HG03139 (cell line): ENCODE measurements at regions not wholly inside any gene's neighbourhood (a gene's known extent, or its start where the extent isn't known, plus 50 kb on each side); places are given as distances from the start of the nearest gene placed in this dataset.
"Not testable (repeated sequence)": the region's sequence is repeated elsewhere in the genome, so short reads cannot be mapped to it uniquely, and the experiment has no call there.

Source experiments
- ATAC-seq: cut with Tn5 transposase; IDR thresholded peaks from one replicate; pipeline ENCODE4 v1.9.1; 2021; ENCODE audit not compliant: unreplicated experiment

DNA sequence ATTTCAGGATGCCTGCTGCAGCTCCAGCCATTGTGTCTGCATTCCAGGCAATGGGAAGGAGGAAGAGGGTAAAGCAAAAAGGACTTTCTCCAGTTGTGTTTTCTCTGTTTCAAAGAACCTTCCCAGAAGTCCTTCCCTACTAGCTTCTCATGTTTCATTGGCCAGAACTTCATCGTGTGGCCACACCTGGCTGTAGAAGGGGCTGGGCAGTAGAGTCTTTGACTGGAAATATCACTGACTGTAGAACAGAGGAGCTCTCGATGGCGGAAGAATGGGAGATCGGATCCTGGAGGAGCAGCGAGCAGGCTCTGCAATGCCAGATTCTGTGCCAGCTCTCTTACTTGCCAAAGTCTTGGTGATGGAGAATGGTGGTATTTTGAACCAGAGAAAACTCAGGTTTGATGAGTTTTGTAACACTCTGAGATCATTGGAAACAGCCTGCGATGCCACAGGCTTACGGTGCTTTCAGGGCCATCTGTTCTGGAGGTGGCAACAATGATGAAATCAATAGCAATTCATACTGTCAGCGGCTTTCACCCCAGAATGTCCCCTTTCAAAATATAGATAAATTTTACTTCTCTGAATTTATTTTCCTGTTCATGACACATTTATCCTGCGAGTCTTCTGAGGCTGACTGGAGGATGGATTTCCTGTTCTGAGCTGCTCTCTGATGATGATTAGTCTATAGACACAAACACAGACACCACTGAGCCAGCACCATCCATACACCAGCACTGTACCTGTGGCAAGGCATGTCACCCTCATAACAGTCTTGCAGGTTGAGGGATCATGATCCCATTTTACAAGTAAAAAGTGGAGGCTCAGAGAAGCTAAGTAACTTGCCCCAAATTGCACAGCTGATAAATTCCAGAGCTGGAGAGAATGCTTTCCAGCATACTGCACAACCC is 204.2 kb downstream of the EMX2 start:
- no peak for ATAC-seq

GRCh38 chr10:117747636-117748035 is 205.1 kb downstream of the EMX2 start:
- no peak for ATAC-seq

DNA sequence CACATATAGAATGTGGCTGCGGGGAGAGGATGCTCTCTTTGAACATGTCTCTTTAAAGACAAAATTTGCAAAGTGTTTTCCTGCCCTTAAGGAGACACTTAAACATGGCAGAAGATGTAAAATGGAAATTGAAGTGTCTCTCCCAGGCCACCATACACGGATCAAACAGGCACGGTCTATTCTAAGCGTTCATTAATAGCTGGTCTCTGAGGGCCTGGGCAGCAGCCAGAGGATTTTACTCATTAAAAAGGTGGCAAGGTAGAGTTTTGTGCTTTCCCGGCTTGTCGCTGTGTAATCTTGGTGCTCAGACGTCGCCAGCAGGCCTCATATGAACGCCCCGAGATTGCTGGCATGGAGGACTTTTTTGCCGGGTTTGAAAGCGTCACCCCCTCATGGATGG is 205.5 kb downstream of the EMX2 start:
- no peak for ATAC-seq

DNA sequence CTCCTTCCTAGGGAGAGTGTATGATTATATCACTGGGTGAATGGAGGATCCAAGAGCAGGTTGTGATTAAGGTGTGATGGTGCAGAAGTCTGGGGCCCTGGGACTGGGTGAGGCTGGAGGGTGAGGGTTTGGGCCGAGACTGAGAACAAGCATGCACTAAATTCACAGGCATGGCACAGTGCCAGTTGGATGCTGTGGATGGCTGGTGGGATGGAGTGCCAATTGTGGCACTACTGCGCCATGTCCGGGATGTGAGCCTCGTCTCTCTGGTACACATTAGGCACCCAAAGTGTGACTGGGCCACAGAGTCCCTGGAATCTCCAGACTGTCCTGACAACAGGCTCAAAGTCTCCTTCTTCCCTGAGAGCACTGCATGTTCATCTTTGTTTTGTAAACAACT is 208.1 kb downstream of the EMX2 start:
- no peak for ATAC-seq

- ATAC-seq: no peak
Observed at GRCh38 chr10:117751259-117751658, 208.7 kb downstream of the EMX2 start.

DNA sequence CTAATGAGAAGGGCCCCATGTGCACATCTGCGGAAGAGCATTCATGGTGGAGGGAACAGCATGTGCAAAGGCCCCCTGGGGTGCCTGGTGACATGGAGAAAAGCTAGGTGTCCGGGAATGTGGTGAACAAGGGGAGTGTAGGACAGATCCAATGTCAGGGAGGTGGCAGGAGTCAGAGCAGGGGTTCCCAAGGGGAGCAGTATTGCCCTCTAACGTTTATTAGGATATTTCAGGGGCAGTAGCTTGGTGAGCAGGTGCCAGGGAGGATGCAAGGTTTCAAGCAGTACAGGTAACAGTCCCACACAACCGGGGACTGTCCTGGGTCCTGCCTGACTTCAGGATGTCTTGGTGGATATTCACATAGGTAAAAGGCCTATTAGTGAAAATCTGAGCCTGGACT is 209.6 kb downstream of the EMX2 start:
- ATAC-seq: no peak

DNA sequence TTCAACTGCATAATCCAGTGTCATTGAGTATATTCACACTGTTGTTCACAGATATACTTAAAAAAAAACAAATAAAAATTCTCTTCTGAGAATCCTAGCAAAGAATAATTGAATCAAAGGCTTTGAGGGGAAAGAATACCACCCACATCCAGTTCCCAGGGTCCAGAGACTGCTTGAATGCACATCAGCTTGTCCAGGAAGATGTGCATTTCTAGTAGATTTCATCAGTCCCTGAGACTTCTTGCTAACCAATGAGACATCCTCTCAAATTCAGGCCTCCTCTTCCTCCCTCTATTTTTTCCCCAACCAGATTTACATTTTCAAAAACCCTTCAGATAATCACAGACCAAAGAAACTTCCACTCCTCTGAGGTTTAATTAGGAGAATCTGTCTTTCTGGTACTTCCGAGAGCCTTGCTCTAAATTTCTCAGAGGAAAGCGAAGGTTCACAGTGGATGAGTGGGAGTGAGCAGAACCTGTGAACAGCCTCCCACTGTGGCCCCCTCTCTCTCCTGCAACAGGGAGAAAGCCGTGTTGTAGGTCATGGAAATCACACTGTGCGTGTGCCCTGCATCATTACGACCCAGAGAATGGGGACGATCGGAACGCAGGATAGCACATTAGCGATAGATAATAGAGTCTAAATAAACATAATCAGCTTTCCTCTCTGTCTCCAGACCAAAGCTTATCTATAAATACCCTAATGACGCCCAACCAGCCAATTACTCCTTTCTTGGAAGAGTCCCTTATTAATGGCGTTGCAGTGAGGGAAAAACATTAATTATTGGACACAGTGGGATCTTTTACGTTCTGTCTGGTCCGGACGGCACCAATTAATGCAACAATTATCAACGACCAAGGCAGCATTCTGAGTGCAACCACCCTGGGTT is 212.5 kb downstream of the EMX2 start:
- ATAC-seq: no peak

GRCh38 chr10:117755659-117756014 is 213.1 kb downstream of the EMX2 start:
- ATAC-seq: no peak

GRCh38 chr10:117757086-117757720 is 214.7 kb downstream of the EMX2 start:
- ATAC-seq: no peak

GRCh38 chr10:117759266-117759665 is 216.7 kb downstream of the EMX2 start:
- no peak for ATAC-seq

DNA sequence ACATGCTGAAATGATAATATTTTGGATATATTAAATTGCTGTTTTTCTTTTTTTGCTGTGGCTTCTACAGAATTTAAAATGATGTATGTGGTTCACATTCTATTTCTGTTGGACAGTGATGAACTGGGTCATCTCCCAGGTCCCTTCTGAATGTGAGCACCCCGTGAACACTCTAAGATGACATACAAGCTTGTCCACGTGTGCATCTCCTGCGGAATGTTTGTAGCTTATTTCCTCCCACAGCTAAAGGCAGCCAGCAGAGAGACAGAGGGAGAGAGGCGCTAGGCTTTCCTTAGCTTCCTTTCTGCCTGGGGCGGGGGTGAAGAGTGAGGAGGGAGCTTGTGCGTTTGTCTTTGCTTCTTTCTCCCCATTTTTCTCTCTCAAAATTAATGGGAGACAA is 219.1 kb downstream of the EMX2 start:
- ATAC-seq: no peak

- no peak for ATAC-seq
Observed at GRCh38 chr10:117762126-117762818, 219.7 kb downstream of the EMX2 start.

- ATAC-seq: no peak
Observed at GRCh38 chr10:117762819-117763172, 220.2 kb downstream of the EMX2 start.

DNA sequence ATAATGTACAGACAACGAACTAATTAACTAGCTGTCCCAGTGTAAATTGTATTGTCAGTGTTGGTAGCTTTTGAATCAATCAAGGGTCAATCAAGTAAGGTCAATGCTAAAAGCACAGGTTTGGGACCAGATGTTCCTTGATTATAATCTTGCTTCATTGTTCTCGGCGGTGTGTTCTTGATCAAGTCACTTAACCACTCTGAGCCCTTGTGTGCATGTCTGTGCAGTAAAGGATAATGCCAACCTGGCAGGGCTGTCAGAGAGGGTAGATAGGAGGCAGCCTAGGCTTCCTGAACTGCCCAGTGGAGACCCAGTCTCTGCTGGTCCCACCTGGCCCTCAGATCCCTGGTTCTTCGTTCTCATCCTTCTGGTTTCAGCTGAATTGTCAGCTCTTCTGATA is 221.0 kb downstream of the EMX2 start:
- ATAC-seq: no peak

DNA sequence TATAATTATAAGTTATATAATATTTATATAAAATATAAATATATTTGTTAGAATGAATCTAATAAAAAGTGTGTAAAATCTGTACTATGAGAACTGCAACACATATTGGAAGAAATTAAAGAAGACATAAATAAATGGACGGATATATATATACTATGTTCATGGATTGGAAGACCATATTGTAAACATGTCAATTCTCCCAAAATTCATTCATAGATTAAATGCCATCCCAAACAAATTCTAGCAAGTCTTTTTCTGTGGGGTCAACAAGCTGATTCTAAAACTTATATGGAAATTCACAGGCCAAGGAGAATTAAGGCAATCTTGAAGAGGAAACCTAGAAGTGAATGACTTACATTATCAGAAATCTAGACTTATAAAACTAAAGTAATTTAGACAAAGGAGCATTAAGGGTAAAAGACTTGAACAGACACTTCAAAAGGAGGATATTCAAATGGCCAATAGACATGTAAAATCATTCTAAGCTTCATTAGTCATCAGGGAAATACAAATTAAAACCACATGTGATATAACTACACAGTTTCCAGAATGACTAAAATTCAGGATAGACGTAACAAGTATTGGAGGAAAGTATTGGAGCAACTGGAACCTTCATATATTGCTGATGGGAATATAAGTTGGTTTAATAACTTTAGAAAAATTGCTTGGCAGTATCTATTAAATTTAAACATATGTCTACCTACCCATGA is 225.9 kb downstream of the EMX2 start:
- no peak for ATAC-seq

GRCh38 chr10:117775526-117775925 is 233.0 kb downstream of the EMX2 start:
- ATAC-seq: no peak

DNA sequence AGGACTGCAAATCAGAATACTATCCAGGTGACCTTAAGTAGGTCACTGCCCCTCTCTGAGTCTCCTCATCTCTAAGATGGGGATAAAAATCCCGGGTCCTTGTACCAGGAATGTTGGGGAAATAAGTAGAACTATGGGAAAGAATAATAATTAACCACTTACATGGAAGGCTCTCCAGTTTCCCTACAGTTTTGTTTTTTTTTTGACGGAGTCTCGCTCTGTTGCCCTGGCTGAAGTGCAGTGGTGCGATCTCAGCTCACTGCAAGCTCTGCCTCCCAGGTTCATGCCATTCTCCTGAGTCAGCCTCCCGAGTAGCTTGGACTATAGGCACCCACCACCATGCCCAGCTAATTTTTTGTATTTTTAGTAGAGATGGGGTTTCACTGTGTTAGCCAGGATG is 234.7 kb downstream of the EMX2 start:
- ATAC-seq: not testable (repeated sequence)

DNA sequence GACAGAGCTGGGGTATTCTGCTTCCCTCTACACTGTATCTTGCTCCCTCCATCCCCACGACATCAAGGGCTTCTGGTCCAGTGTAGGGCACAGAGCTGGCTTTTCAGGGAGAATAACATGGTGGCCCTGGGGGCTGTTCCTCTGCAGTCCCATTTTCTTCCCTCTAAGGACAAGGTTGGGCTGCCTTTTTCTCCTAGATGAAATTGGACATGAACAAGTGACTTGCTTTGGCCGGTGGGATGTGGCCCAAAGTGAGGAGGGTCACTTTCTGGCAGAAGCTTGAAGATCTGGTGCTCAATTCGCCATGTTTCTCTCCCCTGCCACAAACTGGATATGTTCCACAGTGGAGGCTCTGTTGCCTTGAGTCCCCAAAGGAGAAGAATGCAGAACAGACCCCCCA is 235.7 kb downstream of the EMX2 start:
- ATAC-seq: no peak

GRCh38 chr10:117780411-117780810 is 237.9 kb downstream of the EMX2 start:
- no peak for ATAC-seq

DNA sequence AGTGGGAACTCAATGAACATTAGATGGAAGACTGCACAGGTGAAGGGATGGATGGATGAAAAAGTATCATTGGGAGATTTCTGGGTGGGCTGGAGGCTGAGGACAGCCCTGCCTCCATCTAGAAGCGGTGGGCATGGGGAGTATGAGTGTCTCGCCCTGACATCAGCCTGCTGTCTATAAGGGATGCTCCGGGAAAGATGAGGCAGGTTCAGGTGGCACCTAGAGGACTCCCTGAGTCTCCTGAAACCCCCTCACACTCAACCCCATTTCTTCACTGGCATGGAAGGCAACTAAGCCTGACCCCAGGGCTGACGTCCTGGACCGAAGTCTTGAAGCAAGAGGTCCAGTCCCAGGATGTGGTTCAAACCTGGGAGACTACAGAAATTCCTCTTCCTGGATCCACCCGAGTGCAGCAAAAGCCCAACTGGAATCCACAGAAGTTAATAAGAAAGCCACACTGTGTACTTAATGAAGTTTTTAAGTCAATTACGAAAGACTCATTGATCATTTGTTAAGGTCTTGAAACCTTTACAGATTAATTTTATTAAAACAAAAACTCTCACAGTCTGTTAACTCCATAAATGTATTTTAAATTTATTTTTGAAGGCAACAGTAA is 238.8 kb downstream of the EMX2 start:
- no peak for ATAC-seq
